NB4 (cell line): ENCODE measurements at regions not wholly inside any gene's neighbourhood (a gene's known extent, or its start where the extent isn't known, plus 50 kb on each side); places are given as distances from the start of the nearest gene placed in this dataset.

Source experiments
- MYC ChIP-seq: IDR thresholded peaks from 2 replicates; pipeline ENCODE4 v1.6.1; 2011; ENCODE audit warnings: low read depth, low read length
- POLR2A ChIP-seq: IDR thresholded peaks from 2 replicates; pipeline ENCODE4 v1.6.1; 2011; ENCODE audit warnings: mild to moderate bottlenecking; ENCODE audit not compliant: insufficient read length; ENCODE audit errors: extremely low read depth
- TF ChIP-seq, protein P1 (sequence below): IDR thresholded peaks from one replicate; pipeline ENCODE4 v1.5.1; 2012; ENCODE audit warnings: low read depth, low read length

DNA sequence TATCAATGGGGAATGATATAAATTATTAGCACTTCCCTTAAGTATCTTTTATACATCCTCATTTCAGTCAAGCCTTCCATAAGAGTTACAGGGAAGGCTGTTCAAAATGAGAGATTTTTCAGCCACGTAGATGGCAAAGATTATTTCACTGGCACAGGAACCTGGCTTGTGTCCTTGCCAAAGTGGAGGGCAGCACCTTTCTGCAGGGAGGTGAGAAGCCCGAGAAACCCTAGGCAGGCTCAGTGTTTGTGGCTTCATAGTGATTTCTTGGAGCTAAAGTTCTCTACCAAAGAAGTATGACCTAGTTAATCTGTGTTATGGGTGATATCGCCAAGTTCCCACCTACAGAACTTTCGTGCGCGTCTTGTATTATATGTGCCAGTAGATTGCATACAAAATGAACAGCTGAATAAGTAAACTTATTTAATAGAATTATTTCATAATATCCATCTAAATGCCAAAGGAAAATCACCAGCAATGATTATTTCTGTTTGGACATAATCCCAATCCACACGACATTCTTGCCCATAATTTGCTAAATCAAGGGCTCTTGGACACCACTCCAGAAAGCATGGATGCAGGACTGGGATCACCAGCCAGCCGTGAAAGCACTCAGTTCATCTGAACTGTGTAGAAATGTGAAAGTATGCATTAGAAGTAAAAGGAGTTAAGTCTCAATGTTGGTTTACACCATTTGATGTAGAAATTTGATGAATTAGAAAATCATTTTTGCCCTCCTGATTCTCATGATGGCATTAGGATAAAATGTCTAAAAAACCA is 150.4 kb upstream of the RNF32 start:
- TF ChIP-seq, protein P1, sequence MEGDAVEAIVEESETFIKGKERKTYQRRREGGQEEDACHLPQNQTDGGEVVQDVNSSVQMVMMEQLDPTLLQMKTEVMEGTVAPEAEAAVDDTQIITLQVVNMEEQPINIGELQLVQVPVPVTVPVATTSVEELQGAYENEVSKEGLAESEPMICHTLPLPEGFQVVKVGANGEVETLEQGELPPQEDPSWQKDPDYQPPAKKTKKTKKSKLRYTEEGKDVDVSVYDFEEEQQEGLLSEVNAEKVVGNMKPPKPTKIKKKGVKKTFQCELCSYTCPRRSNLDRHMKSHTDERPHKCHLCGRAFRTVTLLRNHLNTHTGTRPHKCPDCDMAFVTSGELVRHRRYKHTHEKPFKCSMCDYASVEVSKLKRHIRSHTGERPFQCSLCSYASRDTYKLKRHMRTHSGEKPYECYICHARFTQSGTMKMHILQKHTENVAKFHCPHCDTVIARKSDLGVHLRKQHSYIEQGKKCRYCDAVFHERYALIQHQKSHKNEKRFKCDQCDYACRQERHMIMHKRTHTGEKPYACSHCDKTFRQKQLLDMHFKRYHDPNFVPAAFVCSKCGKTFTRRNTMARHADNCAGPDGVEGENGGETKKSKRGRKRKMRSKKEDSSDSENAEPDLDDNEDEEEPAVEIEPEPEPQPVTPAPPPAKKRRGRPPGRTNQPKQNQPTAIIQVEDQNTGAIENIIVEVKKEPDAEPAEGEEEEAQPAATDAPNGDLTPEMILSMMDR = no peak
- TF ChIP-seq MYC = no peak
- no peak for TF ChIP-seq POLR2A
